GM23338 (cell line): ENCODE measurements at regions not wholly inside any gene's neighbourhood (a gene's known extent, or its start where the extent isn't known, plus 50 kb on each side); places are given as distances from the start of the nearest gene placed in this dataset.
"Not testable (repeated sequence)": the region's sequence is repeated elsewhere in the genome, so short reads cannot be mapped to it uniquely, and the experiment has no call there.

Experiments
- ATAC-seq: fragments of 200-7000 bp; cut with Tn5 transposase; 3 replicates; pipeline ENCODE4 v1.9.1; 2020
- DNase-seq: peaks from one replicate; pipeline ENCODE4 v3.0.0-alpha.2; 2015; ENCODE audit warnings: low spot score
- H2AFZ ChIP-seq: fragments of 200-600 bp; sonication (generic); 2 replicates; pipeline ENCODE4 v1.8.0; 2016; ENCODE audit warnings: antibody characterized with exemption, mild to moderate bottlenecking, moderate library complexity
- H3F3A ChIP-seq: fragments of 200-600 bp; sonication (generic); replicated peaks from 2 replicates; pipeline ENCODE4 v1.8.0; 2017; ENCODE audit warnings: antibody characterized with exemption, mixed run types, low read depth
- H3K27ac ChIP-seq: fragments of 200-600 bp; sonication (generic); 2 replicates; pipeline ENCODE4 v1.6.1; 2016; ENCODE audit warnings: low read depth
- H3K27me3 ChIP-seq: fragments of 200-600 bp; sonication (generic); 2 replicates; pipeline ENCODE4 v1.8.0; 2016; ENCODE audit warnings: mild to moderate bottlenecking, mixed run types, moderate library complexity; ENCODE audit not compliant: insufficient read depth
- H3K36me3 ChIP-seq: fragments of 200-600 bp; sonication (generic); 2 replicates; pipeline ENCODE4 v1.8.0; 2016; ENCODE audit warnings: mild to moderate bottlenecking; ENCODE audit not compliant: insufficient read depth
- H3K4me1 ChIP-seq: fragments of 200-600 bp; sonication (generic); 2 replicates; pipeline ENCODE4 v1.8.0; 2016; ENCODE audit warnings: mild to moderate bottlenecking, moderate library complexity; ENCODE audit not compliant: insufficient read depth
- H3K4me2 ChIP-seq: fragments of 200-600 bp; sonication (generic); 2 replicates; pipeline ENCODE4 v1.7.1; 2017; ENCODE audit warnings: mixed run types
- H3K4me3 ChIP-seq: fragments of 200-600 bp; sonication (generic); 2 replicates; pipeline ENCODE4 v1.6.1; 2016; ENCODE audit warnings: mixed run types
- H3K79me2 ChIP-seq: fragments of 200-600 bp; sonication (generic); replicated peaks from 2 replicates; pipeline ENCODE4 v1.8.0; 2017; ENCODE audit warnings: mild to moderate bottlenecking; ENCODE audit not compliant: insufficient read depth
- H3K9me2 ChIP-seq: fragments of 200-600 bp; sonication (generic); 2 replicates; pipeline ENCODE4 v1.8.0; 2017; ENCODE audit not compliant: insufficient read depth
- H4K20me1 ChIP-seq: fragments of 200-600 bp; sonication (generic); replicated peaks from 2 replicates; pipeline ENCODE4 v1.8.0; 2017; ENCODE audit warnings: mild to moderate bottlenecking; ENCODE audit not compliant: insufficient read depth
- H3K27ac Mint-ChIP-seq: 2 replicates; pipeline ENCODE4 v1.8.0; 2020; ENCODE audit warnings: inconsistent platforms, mild to moderate bottlenecking, moderate library complexity, mixed read lengths
- H3K27me3 Mint-ChIP-seq: 3 replicates; pipeline ENCODE4 v1.8.0; 2022; ENCODE audit warnings: low read depth, mild to moderate bottlenecking, moderate library complexity, mixed read lengths, inconsistent platforms; ENCODE audit not compliant: insufficient read depth, poor library complexity
- H3K36me3 Mint-ChIP-seq: 3 replicates; pipeline ENCODE4 v1.8.0; 2021; ENCODE audit warnings: low read depth, mild to moderate bottlenecking, inconsistent platforms, moderate library complexity, mixed read lengths
- H3K4me1 Mint-ChIP-seq: 3 replicates; pipeline ENCODE4 v1.8.0; 2020; ENCODE audit warnings: mild to moderate bottlenecking, inconsistent platforms, mixed read lengths
- H3K4me3 Mint-ChIP-seq: 3 replicates; pipeline ENCODE4 v1.8.0; 2021; ENCODE audit warnings: moderate library complexity, mild to moderate bottlenecking, inconsistent platforms, mixed read lengths
- H3K9me3 Mint-ChIP-seq: 3 replicates; pipeline ENCODE4 v1.8.0; 2020; ENCODE audit warnings: moderate library complexity, mild to moderate bottlenecking, inconsistent platforms, mixed read lengths
- CREB1 ChIP-seq: fragments of 250-450 bp; sonication (Bioruptor Pico); IDR thresholded peaks from 2 replicates; pipeline ENCODE4 v1.5.0; 2020; ENCODE audit warnings: low read depth, mild to moderate bottlenecking, moderate library complexity
- ETS1 ChIP-seq: IDR thresholded peaks from 2 replicates; pipeline ENCODE4 v1.6.1; 2016; ENCODE audit warnings: antibody characterized with exemption
- EZH2phosphoT487 ChIP-seq: fragments of 200-600 bp; sonication (generic); IDR thresholded peaks from one replicate; pipeline ENCODE4 v1.8.1; 2018; ENCODE audit warnings: antibody characterized with exemption; ENCODE audit not compliant: unreplicated experiment
- NANOG ChIP-seq: IDR thresholded peaks from 2 replicates; pipeline ENCODE4 v1.6.1; 2016; ENCODE audit warnings: antibody characterized with exemption, borderline replicate concordance
- REST ChIP-seq: IDR thresholded peaks from one replicate; pipeline ENCODE4 v1.6.1; 2018; ENCODE audit warnings: antibody characterized with exemption; ENCODE audit not compliant: unreplicated experiment
- ZNF462 ChIP-seq: fragments of 250-450 bp; sonication (Bioruptor Pico); IDR thresholded peaks from 2 replicates; pipeline ENCODE4 v1.5.0; 2020; ENCODE audit warnings: mild to moderate bottlenecking, moderate library complexity

GRCh38 chr10:52604131-52604530, 168.5 kb downstream of the MBL2 start:
- not testable (repeated sequence) for H3K4me3 ChIP-seq, H3K27me3 ChIP-seq, H3K27ac ChIP-seq, H3K4me1 Mint-ChIP-seq, H3K27me3 Mint-ChIP-seq, H3K9me3 Mint-ChIP-seq, H3K36me3 ChIP-seq, H3K79me2 ChIP-seq, H4K20me1 ChIP-seq, H3K9me2 ChIP-seq, ATAC-seq, DNase-seq, H2AFZ ChIP-seq, H3K4me3 Mint-ChIP-seq, H3K4me1 ChIP-seq, H3K4me2 ChIP-seq, H3K36me3 Mint-ChIP-seq, H3F3A ChIP-seq, H3K27ac Mint-ChIP-seq

- H3K4me3 ChIP-seq: no peak overlapping the region
- no peaks in the 10 kb centered on the region for H4K20me1 ChIP-seq
- no peaks in the 10 kb centered on the region for H3K4me1 Mint-ChIP-seq
- DNase-seq (no peak), ATAC-seq (no peak)
- H3K27ac ChIP-seq: no peak overlapping the region
- no peak overlapping the region for H3K4me2 ChIP-seq
- no peaks in the 10 kb centered on the region; the same call in 2 of the 3 replicates for H3K9me3 Mint-ChIP-seq
- no peak overlapping the region for H3K4me3 Mint-ChIP-seq
- no peak overlapping the region for H3K27ac Mint-ChIP-seq
- no peaks in the 10 kb centered on the region for H3K36me3 ChIP-seq
- H3K79me2 ChIP-seq: no peaks in the 10 kb centered on the region
- H3K36me3 Mint-ChIP-seq: no peaks in the 10 kb centered on the region
- H3K27me3 Mint-ChIP-seq: peaks cover 7% of the 10 kb centered on the region
- no peaks in the 10 kb centered on the region for H3K27me3 ChIP-seq
- H3K4me1 ChIP-seq: no peaks in the 10 kb centered on the region
- TF ChIP-seq ZNF462 (CRISPR knock-in tag) (no peak), CREB1 (no peak), EZH2phosphoT487 (no peak), ETS1 (no peak), NANOG (no peak), REST (no peak)
- H2AFZ ChIP-seq: no peak overlapping the region
- no peaks in the 10 kb centered on the region for H3K9me2 ChIP-seq
- H3F3A ChIP-seq: no peaks in the 10 kb centered on the region
These were observed 163.5 kb downstream of the MBL2 start for GRCh38 chr10:52609071-52609470.
